ENCODE measurements at regions not wholly inside any gene's neighbourhood (a gene's known extent, or its start where the extent isn't known, plus 50 kb on each side); places are given as distances from the start of the nearest gene placed in this dataset.
"Not testable (repeated sequence)": the region's sequence is repeated elsewhere in the genome, so short reads cannot be mapped to it uniquely, and the experiment has no call there.

GRCh38 chr1:70587872-70588366 lies 176.9 kb downstream of the CTH start:
- Histone ChIP-seq H3K36me3 (no peaks in the 10 kb centered on the region), H3K4me3 (replicated peaks in 1 of 3) (no peak overlapping the region), H3K4me1 (no peaks in the 10 kb centered on the region), H3K9me3 (no peaks in the 10 kb centered on the region), H3K27me3 (no peaks in the 10 kb centered on the region), H3K27ac (no peak overlapping the region)
- intact Hi-C loops (cut with DNase I): no loop called here
- TF ChIP-seq CTCF (IDR thresholded peaks at IDR 0.05): no peak
- TF ChIP-seq POLR2A (IDR thresholded peaks at IDR 0.05): no peak
- 90% methylated on average over 3 of the region's 3 CpGs for WGBS, 2 donors
- DNase-seq: no peak

- H3K4me1 ChIP-seq; H3K27ac ChIP-seq; H3K4me3 ChIP-seq (replicated peaks in 1 of 3); H3K27me3 ChIP-seq; H3K36me3 ChIP-seq; DNase-seq; intact Hi-C loops (cut with DNase I); H3K9me3 ChIP-seq: not testable (repeated sequence)
- 67 to 71% methylated on average over 3 of the region's 3 CpGs for WGBS, 2 donors
These were observed 182.5 kb downstream of the CTH start for GRCh38 chr1:70593551-70593950.

- H3K27me3 ChIP-seq: no peaks in the 10 kb centered on the region
- H3K36me3 ChIP-seq: no peaks in the 10 kb centered on the region
- H3K4me1 ChIP-seq: no peaks in the 10 kb centered on the region
- H3K27ac ChIP-seq: no peak overlapping the region
- no peaks in the 10 kb centered on the region for H3K9me3 ChIP-seq
- 93 to 96% methylated on average over 2 of the region's 2 CpGs for WGBS, 2 donors
- intact Hi-C loops (cut with DNase I): no loop called here
- TF ChIP-seq POLR2A (IDR thresholded peaks at IDR 0.05) (no peak), CTCF (IDR thresholded peaks at IDR 0.05) (no peak)
- no peak for DNase-seq
- no peak overlapping the region for H3K4me3 ChIP-seq (replicated peaks in 1 of 3)
These were observed 197.7 kb downstream of the CTH start for GRCh38 chr1:70608815-70609214.

GRCh38 chr1:70610164-70610563 lies 199.1 kb downstream of the CTH start:
- intact Hi-C loops (cut with DNase I); H3K9me3 ChIP-seq; H3K4me3 ChIP-seq (replicated peaks in 1 of 3); DNase-seq; H3K36me3 ChIP-seq; H3K4me1 ChIP-seq; H3K27me3 ChIP-seq; H3K27ac ChIP-seq: not testable (repeated sequence)
- WGBS, 2 donors: 89 to 90% methylated on average over 3 of the region's 3 CpGs

- H3K36me3 ChIP-seq: no peaks in the 10 kb centered on the region
- WGBS, 2 donors: 69 to 75% methylated on average over 3 of the region's 3 CpGs
- intact Hi-C loops (cut with DNase I): no loop called here
- H3K4me3 ChIP-seq (replicated peaks in 1 of 3): no peak overlapping the region
- no peak for DNase-seq
- no peak for TF ChIP-seq CTCF (IDR thresholded peaks at IDR 0.05)
- no peak for TF ChIP-seq POLR2A (IDR thresholded peaks at IDR 0.05)
- H3K27ac ChIP-seq: no peak overlapping the region
- H3K27me3 ChIP-seq: no peaks in the 10 kb centered on the region
- H3K4me1 ChIP-seq: no peaks in the 10 kb centered on the region
- no peaks in the 10 kb centered on the region for H3K9me3 ChIP-seq
These were observed 205.9 kb downstream of the CTH start for GRCh38 chr1:70616946-70617345.

- no peak for DNase-seq
- no peak for TF ChIP-seq POLR2A (IDR thresholded peaks at IDR 0.05)
- TF ChIP-seq CTCF (IDR thresholded peaks at IDR 0.05): no peak
- no peaks in the 10 kb centered on the region for H3K4me1 ChIP-seq
- no peaks in the 10 kb centered on the region for H3K9me3 ChIP-seq
- no peak overlapping the region for H3K27ac ChIP-seq
- H3K36me3 ChIP-seq: no peaks in the 10 kb centered on the region
- 87 to 91% methylated on average over 2 of the region's 2 CpGs for WGBS, 2 donors
- intact Hi-C loops (cut with DNase I): no loop called here
- no peaks in the 10 kb centered on the region for H3K27me3 ChIP-seq
- H3K4me3 ChIP-seq (replicated peaks in 1 of 3): no peak overlapping the region
These were observed 206.7 kb downstream of the CTH start for GRCh38 chr1:70617728-70618127.

All from thyroid gland (tissue), 4 donors.